Endothelial cell of umbilical vein (primary cell): ENCODE measurements at regions not wholly inside any gene's neighbourhood (a gene's known extent, or its start where the extent isn't known, plus 50 kb on each side); places are given as distances from the start of the nearest gene placed in this dataset.

Experiments used
- BruUV-seq: library from RNA; stranded (reverse); fragments of 400-500 nt; replicated peaks from 2 replicates; lab custom pipeline; 2021; lab: Mats Ljungman, UMichigan
- CTCF ChIA-PET: fragments of 300-600, 350-600 bp; sonication (Branson Sonifier 250); formaldehyde crosslinking; loops from one replicate; lab custom pipeline; 2021; ENCODE audit warnings: antibody characterized with exemption, inconsistent platforms; lab: Charles Lee
- POLR2A ChIA-PET: fragments of 300-600, 350-600 bp; sonication (Branson Sonifier 250); formaldehyde crosslinking; loops from one replicate; lab custom pipeline; 2021; ENCODE audit warnings: antibody characterized with exemption, inconsistent platforms; lab: Charles Lee
- DNase-seq: peaks from one replicate; pipeline ENCODE4 v3.0.0-alpha.2; 2011; ENCODE audit warnings: low read depth, low spot score
- FAIRE-seq: peaks from 2 replicates; lab custom pipeline; 2011; peaks lifted over from hg19 to GRCh38; lab: Jason Lieb, UNC
- H2AFZ ChIP-seq: 2 replicates; pipeline ENCODE4 v1.6.0; 2012; ENCODE audit warnings: low read depth, low read length, control low read depth, inconsistent platforms
- H3K27ac ChIP-seq: 2 replicates; pipeline ENCODE4 v1.5.1; 2011; ENCODE audit warnings: low read depth, mild to moderate bottlenecking, control low read depth, low read length, moderate library complexity; ENCODE audit not compliant: insufficient read depth
- H3K27me3 ChIP-seq, 2 experiments: 2 replicates each; pipeline versions ENCODE4 v1.6.0 to v1.6.1; 2011; ENCODE audit warnings: low read length in 2 of 2, mixed read lengths in 1 of 2; ENCODE audit not compliant: control insufficient read depth in 2 of 2, insufficient read depth in 2 of 2
- H3K36me3 ChIP-seq, 2 experiments: 2 replicates in 1 of 2; 3 replicates in 1 of 2; pipeline ENCODE4 v1.5.1; 2011; ENCODE audit warnings: low read length in 2 of 2, mild to moderate bottlenecking in 1 of 2, moderate library complexity in 1 of 2; ENCODE audit not compliant: control insufficient read depth in 2 of 2, insufficient read depth in 2 of 2; ENCODE audit errors: extremely low read depth in 1 of 2
- H3K4me1 ChIP-seq: 3 replicates; pipeline ENCODE4 v1.5.1; 2011; ENCODE audit warnings: mild to moderate bottlenecking, low read length; ENCODE audit not compliant: control insufficient read depth, insufficient read depth; ENCODE audit errors: extremely low read depth
- H3K4me2 ChIP-seq: 2 replicates; pipeline ENCODE4 v1.6.1; 2011; ENCODE audit warnings: low read length, control low read depth, mixed read lengths; ENCODE audit not compliant: insufficient read depth
- H3K4me3 ChIP-seq, 3 experiments: fragments of 200-600 bp in 1 of 3; sonication (generic), shearing (Covaris generic) in 1 of 3; replicated peaks in 1 of 3; 2 replicates each; pipeline ENCODE4 v1.5.1; 2011 to 2016; ENCODE audit warnings: control low read depth in 3 of 3, low read length in 3 of 3, mild to moderate bottlenecking in 2 of 3, inconsistent platforms in 1 of 3, low read depth in 1 of 3, moderate library complexity in 1 of 3; ENCODE audit not compliant: insufficient read depth in 1 of 3
- H3K79me2 ChIP-seq: 2 replicates; pipeline ENCODE4 v1.6.0; 2012; ENCODE audit warnings: low read length, inconsistent platforms; ENCODE audit not compliant: control insufficient read depth, insufficient read depth
- H3K9ac ChIP-seq: replicated peaks from 2 replicates; pipeline ENCODE3; 2011; ENCODE audit warnings: low read length, control low read depth; ENCODE audit not compliant: insufficient read depth; ENCODE audit errors: extremely low read depth
- H3K9me1 ChIP-seq: replicated peaks from 3 replicates; pipeline ENCODE4 v1.6.0; 2011; ENCODE audit warnings: mild to moderate bottlenecking, low read length; ENCODE audit not compliant: control insufficient read depth, insufficient read depth; ENCODE audit errors: extremely low read depth
- H3K9me3 ChIP-seq: replicated peaks from 2 replicates; pipeline ENCODE4 v1.5.1; 2012; ENCODE audit warnings: low read length, inconsistent platforms; ENCODE audit not compliant: control insufficient read depth, insufficient read depth
- H4K20me1 ChIP-seq: replicated peaks from 2 replicates; pipeline ENCODE3; 2011; ENCODE audit warnings: mild to moderate bottlenecking, low read length; ENCODE audit not compliant: control insufficient read depth, insufficient read depth; ENCODE audit errors: extremely low read depth
- EZH2 ChIP-seq: IDR thresholded peaks from 2 replicates; pipeline ENCODE4 v1.6.1; 2012; ENCODE audit warnings: borderline replicate concordance, low read depth, mild to moderate bottlenecking, moderate library complexity, low read length, inconsistent platforms; ENCODE audit not compliant: severe bottlenecking
- FOS ChIP-seq: IDR thresholded peaks from 2 replicates; pipeline ENCODE4 v1.6.1; 2011; ENCODE audit warnings: mild to moderate bottlenecking, low read length, moderate library complexity, borderline replicate concordance; ENCODE audit not compliant: insufficient read depth
- GATA2 ChIP-seq: IDR thresholded peaks from 2 replicates; pipeline ENCODE4 v1.7.0; 2011; ENCODE audit warnings: low read depth, mild to moderate bottlenecking, moderate library complexity, mixed read lengths, low read length; ENCODE audit not compliant: insufficient read length, insufficient read depth
- JUN ChIP-seq: IDR thresholded peaks from 2 replicates; pipeline ENCODE4 v1.6.1; 2011; ENCODE audit warnings: borderline replicate concordance, low read depth; ENCODE audit not compliant: insufficient read length, insufficient read depth
- MAX ChIP-seq: IDR thresholded peaks from 2 replicates; pipeline ENCODE4 v1.6.1; 2011; ENCODE audit not compliant: insufficient read depth, insufficient read length
- MYC ChIP-seq: IDR thresholded peaks from one replicate; pipeline ENCODE4 v1.6.1; 2011; ENCODE audit warnings: mild to moderate bottlenecking, low read depth, low read length
- POLR2A ChIP-seq: IDR thresholded peaks from 2 replicates; pipeline ENCODE4 v1.6.1; 2012; ENCODE audit warnings: low read depth, mild to moderate bottlenecking, control low read depth, low read length
- POLR2AphosphoS5 ChIP-seq: IDR thresholded peaks from 2 replicates; pipeline ENCODE4 v1.6.1; 2012; ENCODE audit warnings: low read depth, mild to moderate bottlenecking, control low read depth, low read length, moderate library complexity; ENCODE audit not compliant: insufficient read depth
- dilution Hi-C: fragments of 300-500 bp; cut with MboI; formaldehyde crosslinking; loops from one replicate; pipeline ENCODE4 v1.15.0; 2019; ENCODE audit warnings: low sequenced_read_pairs; ENCODE audit not compliant: extremely low pct_ligation_motif_present
- intact Hi-C: fragments of 100-400 bp; cut with micrococcal nuclease; formaldehyde crosslinking; loops from one replicate; pipeline ENCODE4 v1.10.0; 2022
- TF ChIP-seq, protein P1 (sequence below), 2 donors: IDR thresholded peaks; 1 replicate in 1 of 2; 2 replicates in 1 of 2; pipeline ENCODE4 v1.5.1; 2011; ENCODE audit warnings: low read length in 2 of 2, mild to moderate bottlenecking in 2 of 2, moderate library complexity in 2 of 2, control low read depth in 1 of 2, inconsistent platforms in 1 of 2, low read depth in 1 of 2; ENCODE audit not compliant: insufficient read depth in 1 of 2; ENCODE audit errors: extremely low read depth in 1 of 2

- dilution Hi-C loops: no loop called here
- Histone ChIP-seq H3K27ac (no peak overlapping the region), H3K4me1 (no peaks in the 10 kb centered on the region), H3K4me3 (no peak overlapping the region), H3K9me1 (no peaks in the 10 kb centered on the region), H2AFZ (no peak overlapping the region), H3K27me3 (no peaks in the 10 kb centered on the region), H3K9ac (no peak overlapping the region), H3K9me3 (no peaks in the 10 kb centered on the region), H3K4me2 (no peak overlapping the region), H3K36me3 (no peaks in the 10 kb centered on the region), H4K20me1 (no peaks in the 10 kb centered on the region), H3K79me2 (no peaks in the 10 kb centered on the region)
- FAIRE-seq (no peak), DNase-seq (no peak)
- intact Hi-C loops: no loop called here
- no peak for TF ChIP-seq MYC
- no peak for TF ChIP-seq GATA2
- TF ChIP-seq POLR2A: no peak
- no peak for TF ChIP-seq JUN
- no peak for TF ChIP-seq POLR2AphosphoS5
- no peak for TF ChIP-seq EZH2
- TF ChIP-seq FOS: no peak
- no peak for TF ChIP-seq MAX
- TF ChIP-seq, protein P1, sequence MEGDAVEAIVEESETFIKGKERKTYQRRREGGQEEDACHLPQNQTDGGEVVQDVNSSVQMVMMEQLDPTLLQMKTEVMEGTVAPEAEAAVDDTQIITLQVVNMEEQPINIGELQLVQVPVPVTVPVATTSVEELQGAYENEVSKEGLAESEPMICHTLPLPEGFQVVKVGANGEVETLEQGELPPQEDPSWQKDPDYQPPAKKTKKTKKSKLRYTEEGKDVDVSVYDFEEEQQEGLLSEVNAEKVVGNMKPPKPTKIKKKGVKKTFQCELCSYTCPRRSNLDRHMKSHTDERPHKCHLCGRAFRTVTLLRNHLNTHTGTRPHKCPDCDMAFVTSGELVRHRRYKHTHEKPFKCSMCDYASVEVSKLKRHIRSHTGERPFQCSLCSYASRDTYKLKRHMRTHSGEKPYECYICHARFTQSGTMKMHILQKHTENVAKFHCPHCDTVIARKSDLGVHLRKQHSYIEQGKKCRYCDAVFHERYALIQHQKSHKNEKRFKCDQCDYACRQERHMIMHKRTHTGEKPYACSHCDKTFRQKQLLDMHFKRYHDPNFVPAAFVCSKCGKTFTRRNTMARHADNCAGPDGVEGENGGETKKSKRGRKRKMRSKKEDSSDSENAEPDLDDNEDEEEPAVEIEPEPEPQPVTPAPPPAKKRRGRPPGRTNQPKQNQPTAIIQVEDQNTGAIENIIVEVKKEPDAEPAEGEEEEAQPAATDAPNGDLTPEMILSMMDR (IDR thresholded peaks at IDR 0.05; ENCODE audit: extremely low read depth in 1 of 2, insufficient read depth in 1 of 2, low read depth in 1 of 2, low read length in 2 of 2): no peak
- no TSS peak for BruUV-seq
- ChIA-PET CTCF (interaction anchor here (0.9 kb wide), 1 partner anchor 56 kb away, joined by 3 read pairs; no protein-coding TSS in a partner anchor), POLR2A (no interaction called here)
These were observed 254.3 kb downstream of the NDFIP2 start for GRCh38 chr13:79735228-79735627.
